ENCODE measurements at regions not wholly inside any gene's neighbourhood (a gene's known extent, or its start where the extent isn't known, plus 50 kb on each side); places are given as distances from the start of the nearest gene placed in this dataset.
A peak's percentile ranks its signal among the peaks of the same experiment; 100 is the strongest.

DNA sequence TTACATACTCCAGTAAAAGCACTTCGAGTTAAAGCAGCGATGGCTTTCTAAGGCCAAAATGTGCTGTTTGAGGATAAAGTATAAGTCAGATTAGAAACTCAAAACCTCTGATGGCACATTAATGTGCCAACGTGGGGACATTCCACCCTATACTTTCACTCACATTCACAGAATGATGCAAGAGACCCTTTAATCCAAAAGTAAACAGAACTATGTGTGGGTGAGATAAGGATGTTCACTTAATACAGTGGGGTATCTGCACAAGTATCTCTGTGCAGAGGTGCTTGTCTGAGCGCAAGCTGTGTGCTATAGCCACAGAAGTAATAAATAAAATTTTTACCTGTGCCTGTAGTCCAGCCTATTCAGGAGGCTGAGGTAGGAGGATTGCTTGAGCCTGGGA is 100.3 kb upstream of the CHL1 start:
- DNase-seq (ENCODE audit: low read depth) = no peak
- H3K4me3 ChIP-seq (ENCODE audit: control insufficient read depth, low read depth, low read length) = no peak overlapping the region
- TF ChIP-seq CTCF (conservative IDR thresholded peaks at IDR 0.05; ENCODE audit: control insufficient read depth, insufficient read depth, low read depth, low read length) = no peak

DNA sequence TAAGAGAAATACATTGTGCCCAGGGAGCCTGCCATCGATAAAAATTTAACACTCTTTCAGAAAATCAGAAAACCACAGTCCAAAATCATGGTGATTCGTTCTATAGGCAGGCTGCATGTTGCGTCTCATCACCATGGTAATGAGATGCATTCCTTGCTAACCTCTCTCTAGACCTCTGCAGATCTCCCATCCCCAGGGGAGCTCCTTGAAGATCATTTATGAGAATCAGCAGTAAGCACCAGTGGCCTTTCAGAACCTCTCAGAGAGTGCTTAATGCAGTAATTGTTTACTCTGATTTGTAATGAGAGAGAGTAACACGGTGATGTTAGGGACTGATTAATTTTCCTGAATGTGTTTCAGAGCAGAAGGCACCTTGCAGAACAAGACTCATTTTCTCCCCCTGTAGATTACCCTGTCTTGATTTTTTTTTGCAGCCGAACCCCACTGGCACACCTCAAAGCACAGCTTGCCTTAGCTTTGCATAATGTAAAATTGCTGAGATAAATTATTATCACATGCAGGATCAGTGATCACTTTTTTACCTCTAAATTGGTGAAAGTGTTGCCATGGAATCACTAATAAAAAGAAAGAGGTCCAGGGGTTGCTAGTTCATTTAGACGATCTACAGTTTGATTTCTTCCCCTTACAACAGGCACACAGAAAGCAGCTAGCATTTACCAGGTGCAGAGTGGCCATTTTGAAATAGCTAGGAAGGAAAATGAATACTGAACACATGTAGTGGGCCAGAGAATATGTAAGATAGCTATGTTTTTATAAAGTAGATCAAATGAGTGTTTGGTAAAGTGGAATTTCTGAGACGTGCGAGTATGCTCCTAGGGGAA is 98.9 kb upstream of the CHL1 start:
- TF ChIP-seq CTCF (conservative IDR thresholded peaks at IDR 0.05; ENCODE audit: control insufficient read depth, insufficient read depth, low read depth, low read length) = no peak
- peak; percentile 17 for DNase-seq (ENCODE audit: low read depth)
- H3K4me3 ChIP-seq (ENCODE audit: control insufficient read depth, low read depth, low read length) = no peak overlapping the region

DNA sequence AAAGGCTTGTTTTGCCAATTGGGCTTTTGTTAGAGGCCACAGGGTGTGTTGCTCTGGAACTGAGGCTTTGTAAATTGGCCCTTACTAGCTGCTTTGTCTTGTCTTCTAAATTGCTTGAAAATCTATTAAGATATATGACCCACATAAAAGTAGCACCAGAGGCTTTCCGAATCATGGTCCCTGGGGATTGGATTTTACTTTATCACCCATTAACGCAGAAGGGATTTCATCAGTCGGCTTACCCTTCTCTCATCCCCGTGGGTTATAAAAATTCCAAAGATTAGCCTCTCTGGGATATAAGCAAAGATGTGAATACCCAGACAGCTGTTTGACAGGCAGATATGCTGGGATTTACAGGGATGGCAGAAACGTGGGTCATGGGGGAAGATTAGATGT is 98.3 kb upstream of the CHL1 start:
- no peak overlapping the region for H3K4me3 ChIP-seq (ENCODE audit: control insufficient read depth, low read depth, low read length)
- DNase-seq (ENCODE audit: low read depth) = no peak
- no peak for TF ChIP-seq CTCF (conservative IDR thresholded peaks at IDR 0.05; ENCODE audit: control insufficient read depth, insufficient read depth, low read depth, low read length)

DNA sequence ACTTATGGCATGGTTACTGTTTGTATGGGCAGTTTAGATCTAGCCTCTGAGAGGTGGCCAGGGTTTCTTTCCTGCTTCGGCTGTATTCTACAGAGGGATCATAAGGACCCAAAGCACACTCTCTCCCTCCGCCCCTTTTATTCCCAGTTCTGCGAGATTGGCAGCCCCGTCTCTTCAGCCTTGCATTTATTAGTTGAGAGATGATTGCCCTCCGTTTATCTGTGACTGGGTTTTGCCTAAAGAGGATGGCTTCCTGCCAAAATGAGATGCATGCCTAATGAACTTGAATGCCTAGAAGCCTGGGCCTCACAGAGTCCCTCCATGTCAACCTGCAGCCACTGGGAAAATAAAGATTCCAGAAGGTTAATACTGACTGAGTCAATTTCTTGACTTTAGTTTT is 97.1 kb upstream of the CHL1 start:
- no peak overlapping the region for H3K4me3 ChIP-seq (ENCODE audit: control insufficient read depth, low read depth, low read length)
- TF ChIP-seq CTCF (conservative IDR thresholded peaks at IDR 0.05; ENCODE audit: control insufficient read depth, insufficient read depth, low read depth, low read length) = no peak
- DNase-seq (ENCODE audit: low read depth) = no peak

GRCh38 chr3:102484-102883 is 94.1 kb upstream of the CHL1 start:
- no peak for DNase-seq (ENCODE audit: low read depth)
- TF ChIP-seq CTCF (conservative IDR thresholded peaks at IDR 0.05; ENCODE audit: control insufficient read depth, insufficient read depth, low read depth, low read length) = no peak
- no peak overlapping the region for H3K4me3 ChIP-seq (ENCODE audit: control insufficient read depth, low read depth, low read length)

DNA sequence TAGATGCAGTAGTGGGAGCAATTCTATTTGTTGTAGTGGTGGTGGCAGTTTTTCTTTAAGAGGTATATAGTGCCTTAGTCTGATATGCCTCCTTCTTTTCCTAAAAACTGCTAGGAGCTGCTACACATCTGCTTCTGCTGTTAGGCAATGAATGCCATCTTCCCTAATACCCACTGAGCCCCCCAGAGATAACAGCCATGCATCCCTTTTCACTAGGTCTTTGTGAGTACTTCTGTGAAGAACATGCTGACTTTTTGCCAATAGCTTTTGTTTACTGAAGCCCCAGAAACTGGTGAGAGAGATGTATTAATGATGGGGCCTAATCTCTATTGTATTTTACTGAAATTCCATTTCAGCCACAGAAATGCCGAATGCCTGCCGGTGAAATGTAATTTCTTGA is 92.6 kb upstream of the CHL1 start:
- no peak for TF ChIP-seq CTCF (conservative IDR thresholded peaks at IDR 0.05; ENCODE audit: control insufficient read depth, insufficient read depth, low read depth, low read length)
- H3K4me3 ChIP-seq (ENCODE audit: control insufficient read depth, low read depth, low read length) = no peak overlapping the region
- no peak for DNase-seq (ENCODE audit: low read depth)

Measured in fibroblast of mammary gland (primary cell).